Ishikawa (cell line): ENCODE measurements at regions not wholly inside any gene's neighbourhood (a gene's known extent, or its start where the extent isn't known, plus 50 kb on each side); places are given as distances from the start of the nearest gene placed in this dataset.

ENCODE experiments used
- CEBPB ChIP-seq: IDR thresholded peaks from 2 replicates; pipeline ENCODE4 v1.6.1; 2012
- CREB1 ChIP-seq: IDR thresholded peaks from 2 replicates; pipeline ENCODE4 v1.6.1; 2012; ENCODE audit warnings: low read depth
- EGR1 ChIP-seq: IDR thresholded peaks from 2 replicates; pipeline ENCODE4 v1.6.1; 2012
- EP300 ChIP-seq: IDR thresholded peaks from 2 replicates; pipeline ENCODE4 v1.6.1; 2012; ENCODE audit warnings: borderline replicate concordance
- FOXM1 ChIP-seq: IDR thresholded peaks from 2 replicates; pipeline ENCODE4 v1.6.1; 2012; ENCODE audit warnings: low read depth, borderline replicate concordance
- NFIC ChIP-seq: IDR thresholded peaks from 2 replicates; pipeline ENCODE4 v1.6.1; 2012
- RAD21 ChIP-seq: IDR thresholded peaks from 2 replicates; pipeline ENCODE4 v1.6.1; 2012; ENCODE audit warnings: low read depth
- TAF1 ChIP-seq: IDR thresholded peaks from 2 replicates; pipeline ENCODE4 v1.6.1; 2012; ENCODE audit warnings: low read depth, mild to moderate bottlenecking
- TCF12 ChIP-seq: IDR thresholded peaks from 2 replicates; pipeline ENCODE4 v1.6.1; 2012; ENCODE audit warnings: low read depth
- TEAD4 ChIP-seq: IDR thresholded peaks from 2 replicates; pipeline ENCODE4 v1.6.1; 2012
- YY1 ChIP-seq: IDR thresholded peaks from 2 replicates; pipeline ENCODE4 v1.6.1; 2012; ENCODE audit warnings: low read depth
- ZBTB7A ChIP-seq: IDR thresholded peaks from 2 replicates; pipeline ENCODE4 v1.6.1; 2012; ENCODE audit warnings: low read depth
- TF ChIP-seq, protein P1 (sequence below): IDR thresholded peaks from 2 replicates; pipeline ENCODE4 v1.6.1; 2012; ENCODE audit warnings: low read depth, mild to moderate bottlenecking
- TF ChIP-seq, protein P2 (sequence below): IDR thresholded peaks from 2 replicates; pipeline ENCODE4 v1.6.1; 2012
- TF ChIP-seq, protein P3 (sequence below): IDR thresholded peaks from 2 replicates; pipeline ENCODE4 v1.6.1; 2012

DNA sequence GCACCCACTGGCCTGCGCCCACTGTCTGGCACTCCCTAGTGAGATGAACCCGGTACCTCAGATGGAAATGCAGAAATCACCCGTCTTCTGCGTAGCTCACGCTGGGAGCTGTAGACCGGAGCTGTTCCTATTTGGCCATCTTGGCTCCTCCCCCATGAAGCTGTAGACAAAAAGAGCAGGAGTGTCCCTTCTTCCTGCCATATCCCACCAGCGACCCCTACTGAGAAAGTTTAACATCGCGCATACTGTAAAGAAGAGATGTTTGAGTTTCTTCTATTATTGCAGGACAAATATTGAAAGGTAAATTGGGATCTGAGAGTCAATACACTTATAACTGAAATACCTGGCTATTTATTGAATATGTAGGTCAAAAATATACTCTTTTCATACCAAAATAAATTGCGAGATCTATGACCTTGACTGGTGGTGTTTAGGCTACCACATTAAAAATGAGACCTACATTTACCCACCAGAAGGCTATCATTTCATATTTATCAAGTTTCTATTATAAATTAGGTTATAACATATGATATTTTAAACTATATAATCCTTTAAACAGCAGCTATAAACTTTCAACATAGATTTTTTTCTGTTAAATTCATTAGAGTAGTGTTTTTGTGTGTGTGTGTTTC is 586.3 kb downstream of the HTR1B start:
- TF ChIP-seq, protein P1, sequence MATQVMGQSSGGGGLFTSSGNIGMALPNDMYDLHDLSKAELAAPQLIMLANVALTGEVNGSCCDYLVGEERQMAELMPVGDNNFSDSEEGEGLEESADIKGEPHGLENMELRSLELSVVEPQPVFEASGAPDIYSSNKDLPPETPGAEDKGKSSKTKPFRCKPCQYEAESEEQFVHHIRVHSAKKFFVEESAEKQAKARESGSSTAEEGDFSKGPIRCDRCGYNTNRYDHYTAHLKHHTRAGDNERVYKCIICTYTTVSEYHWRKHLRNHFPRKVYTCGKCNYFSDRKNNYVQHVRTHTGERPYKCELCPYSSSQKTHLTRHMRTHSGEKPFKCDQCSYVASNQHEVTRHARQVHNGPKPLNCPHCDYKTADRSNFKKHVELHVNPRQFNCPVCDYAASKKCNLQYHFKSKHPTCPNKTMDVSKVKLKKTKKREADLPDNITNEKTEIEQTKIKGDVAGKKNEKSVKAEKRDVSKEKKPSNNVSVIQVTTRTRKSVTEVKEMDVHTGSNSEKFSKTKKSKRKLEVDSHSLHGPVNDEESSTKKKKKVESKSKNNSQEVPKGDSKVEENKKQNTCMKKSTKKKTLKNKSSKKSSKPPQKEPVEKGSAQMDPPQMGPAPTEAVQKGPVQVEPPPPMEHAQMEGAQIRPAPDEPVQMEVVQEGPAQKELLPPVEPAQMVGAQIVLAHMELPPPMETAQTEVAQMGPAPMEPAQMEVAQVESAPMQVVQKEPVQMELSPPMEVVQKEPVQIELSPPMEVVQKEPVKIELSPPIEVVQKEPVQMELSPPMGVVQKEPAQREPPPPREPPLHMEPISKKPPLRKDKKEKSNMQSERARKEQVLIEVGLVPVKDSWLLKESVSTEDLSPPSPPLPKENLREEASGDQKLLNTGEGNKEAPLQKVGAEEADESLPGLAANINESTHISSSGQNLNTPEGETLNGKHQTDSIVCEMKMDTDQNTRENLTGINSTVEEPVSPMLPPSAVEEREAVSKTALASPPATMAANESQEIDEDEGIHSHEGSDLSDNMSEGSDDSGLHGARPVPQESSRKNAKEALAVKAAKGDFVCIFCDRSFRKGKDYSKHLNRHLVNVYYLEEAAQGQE = no peak
- TF ChIP-seq RAD21 = peak; percentile 52

DNA sequence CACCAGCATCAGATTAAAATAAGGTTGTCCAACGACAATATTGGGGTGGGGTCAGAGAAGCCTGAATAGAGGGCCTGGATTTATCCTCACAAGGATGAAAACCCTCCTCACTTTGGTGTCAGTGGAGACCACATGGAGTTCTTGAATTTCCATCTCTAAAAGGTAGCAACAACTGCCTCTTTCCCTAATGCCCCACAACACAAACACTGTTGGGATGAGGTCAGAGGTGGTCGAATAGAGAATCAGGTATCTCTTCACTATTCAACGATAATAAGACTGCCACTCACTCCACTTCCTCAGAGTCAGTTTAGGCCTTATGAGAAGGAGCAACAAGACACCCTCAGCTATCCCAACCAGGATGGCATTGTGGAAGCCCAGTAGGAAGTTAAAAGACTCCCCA is 596.1 kb downstream of the HTR1B start:
- TF ChIP-seq NFIC = no peak
- TF ChIP-seq CREB1 = no peak
- no peak for TF ChIP-seq EGR1
- TF ChIP-seq TCF12 = no peak
- no peak for TF ChIP-seq YY1
- TF ChIP-seq ZBTB7A = no peak
- TF ChIP-seq, protein P2, sequence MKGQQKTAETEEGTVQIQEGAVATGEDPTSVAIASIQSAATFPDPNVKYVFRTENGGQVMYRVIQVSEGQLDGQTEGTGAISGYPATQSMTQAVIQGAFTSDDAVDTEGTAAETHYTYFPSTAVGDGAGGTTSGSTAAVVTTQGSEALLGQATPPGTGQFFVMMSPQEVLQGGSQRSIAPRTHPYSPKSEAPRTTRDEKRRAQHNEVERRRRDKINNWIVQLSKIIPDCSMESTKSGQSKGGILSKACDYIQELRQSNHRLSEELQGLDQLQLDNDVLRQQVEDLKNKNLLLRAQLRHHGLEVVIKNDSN = no peak
- TF ChIP-seq CEBPB = no peak
- TF ChIP-seq, protein P1 = no peak
- TF ChIP-seq TEAD4 = no peak
- no peak for TF ChIP-seq RAD21
- TF ChIP-seq, protein P3, sequence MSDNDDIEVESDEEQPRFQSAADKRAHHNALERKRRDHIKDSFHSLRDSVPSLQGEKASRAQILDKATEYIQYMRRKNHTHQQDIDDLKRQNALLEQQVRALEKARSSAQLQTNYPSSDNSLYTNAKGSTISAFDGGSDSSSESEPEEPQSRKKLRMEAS = no peak

DNA sequence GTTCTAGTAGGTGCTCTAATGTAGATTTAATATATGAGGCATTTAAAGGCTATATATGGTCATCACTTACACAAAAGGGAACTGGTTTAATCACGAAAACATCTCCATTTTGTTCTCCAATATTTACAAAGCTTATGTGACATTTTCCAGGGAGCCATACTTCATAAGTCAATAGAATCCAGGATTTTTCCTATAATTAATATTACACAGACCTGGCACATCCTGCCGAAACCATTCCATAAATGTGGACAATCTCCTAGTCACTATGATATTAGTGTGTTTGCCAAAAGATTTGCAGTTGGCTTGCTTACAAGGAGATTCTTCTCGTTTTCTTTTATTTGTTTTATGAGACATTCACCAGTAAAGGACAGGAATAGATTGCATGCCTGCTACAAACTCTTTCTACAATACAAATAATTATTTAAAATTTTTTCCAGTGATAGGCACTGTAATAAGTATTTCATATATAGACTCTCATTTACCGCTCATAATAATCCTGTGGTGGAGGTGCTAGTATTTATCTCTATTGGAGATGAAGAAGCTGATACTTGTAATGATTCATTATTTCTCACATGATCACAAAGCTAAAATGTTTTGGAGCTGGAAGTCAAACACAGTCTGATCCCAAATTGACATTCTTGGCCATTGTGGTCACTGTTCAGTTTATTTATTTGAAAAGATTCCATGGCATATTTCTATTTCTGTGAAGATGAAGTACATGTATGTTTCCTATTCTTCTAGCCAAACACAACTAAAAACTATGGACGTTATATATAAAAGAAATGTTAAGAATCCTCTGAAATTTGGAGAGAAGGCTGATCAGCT is 597.0 kb downstream of the HTR1B start:
- TF ChIP-seq YY1 (no peak), TEAD4 (no peak), RAD21 (no peak), EP300 (no peak), EGR1 (no peak)
- TF ChIP-seq, protein P2 = no peak

DNA sequence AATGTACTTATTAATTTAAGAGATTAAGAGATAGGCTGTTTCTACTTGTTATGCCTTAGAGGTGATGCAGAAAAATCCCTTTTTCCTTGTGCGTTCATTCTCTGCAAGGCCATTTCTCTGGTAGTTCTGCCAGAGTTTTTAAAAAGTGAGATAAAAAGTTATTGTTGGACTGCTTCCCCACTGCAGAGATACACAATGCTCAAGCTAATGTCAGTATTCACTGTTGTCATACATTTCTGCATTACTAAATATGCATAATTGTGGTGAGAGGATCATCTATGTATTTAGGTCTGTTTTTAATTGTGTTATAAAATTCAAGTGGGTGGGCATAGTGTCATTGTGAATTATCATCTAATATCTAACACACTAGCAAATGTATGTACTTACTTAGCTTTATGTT is 600.4 kb downstream of the HTR1B start:
- no peak for TF ChIP-seq EP300

DNA sequence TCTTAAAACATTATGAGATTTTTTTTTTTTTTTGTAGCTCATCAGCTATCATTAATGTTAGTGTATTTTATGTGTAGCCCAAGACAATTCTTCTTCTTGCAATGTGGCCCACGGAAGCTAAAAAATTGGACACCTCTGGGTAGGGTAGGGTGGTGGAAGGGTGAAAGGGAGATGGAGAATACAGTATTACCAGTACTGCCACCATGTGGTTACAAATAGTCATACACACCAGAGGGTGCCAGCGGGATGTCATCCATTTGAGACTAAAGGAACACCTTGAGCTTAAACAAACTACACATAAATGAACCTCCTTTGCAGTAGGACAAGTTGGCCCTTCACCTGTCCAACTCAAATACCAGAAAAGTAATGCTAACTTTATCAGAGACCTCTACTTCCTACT is 601.9 kb downstream of the HTR1B start:
- peak; percentile 30 for TF ChIP-seq RAD21
- TF ChIP-seq, protein P3 = no peak

DNA sequence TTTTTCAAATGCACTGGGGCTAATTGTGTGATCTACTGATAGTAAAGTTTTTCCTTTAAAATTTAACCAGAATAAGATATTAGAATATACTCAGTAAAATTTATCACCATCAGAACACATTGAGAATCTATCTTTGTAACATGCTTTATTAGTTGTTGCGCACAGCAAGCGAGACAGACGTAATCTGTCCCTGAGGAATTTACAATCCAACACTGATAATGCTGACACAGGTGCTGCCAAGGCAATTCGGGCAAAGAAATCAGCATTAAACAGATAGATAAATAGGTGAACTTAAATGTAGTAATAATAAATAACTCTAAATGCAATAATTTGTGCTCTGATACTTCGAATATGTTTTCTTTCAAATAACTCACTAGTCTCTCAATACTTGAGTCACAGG is 607.2 kb downstream of the HTR1B start:
- TF ChIP-seq TEAD4 (no peak), TCF12 (no peak), EP300 (no peak), TAF1 (no peak), CEBPB (no peak), FOXM1 (no peak), RAD21 (no peak), YY1 (no peak), CREB1 (no peak), NFIC (no peak), ZBTB7A (no peak), EGR1 (no peak)
- TF ChIP-seq, protein P2 = no peak
- TF ChIP-seq, protein P3 = no peak
- TF ChIP-seq, protein P1 = no peak
